H1 (cell line): ENCODE measurements at regions not wholly inside any gene's neighbourhood (a gene's known extent, or its start where the extent isn't known, plus 50 kb on each side); places are given as distances from the start of the nearest gene placed in this dataset.

Experiments used
- CTCF ChIA-PET: fragments of 300-600 bp; sonication (Branson Sonifier 250); formaldehyde crosslinking; loops from one replicate; lab custom pipeline; 2021; ENCODE audit not compliant: partially characterized antibody; lab: Charles Lee
- POLR2A ChIA-PET: fragments of 300-600 bp; sonication (Branson Sonifier 250); formaldehyde crosslinking; loops from one replicate; lab custom pipeline; 2021; ENCODE audit warnings: inconsistent platforms; ENCODE audit not compliant: partially characterized antibody; lab: Charles Lee
- DNase-seq, 2 experiments: peaks; one replicate each; pipeline versions ENCODE4 v3.0.0 to v3.0.0-alpha.2; 2010 to 2022; ENCODE audit warnings: low spot score in 2 of 2, low read depth in 1 of 2, mixed read lengths in 1 of 2
- FAIRE-seq: peaks from 2 replicates; lab custom pipeline; 2011; peaks lifted over from hg19 to GRCh38; lab: Jason Lieb, UNC
- H2AFZ ChIP-seq: 2 replicates; pipeline ENCODE4 v1.8.1; 2012; ENCODE audit warnings: low read length, inconsistent platforms
- H2AK5ac ChIP-seq: 2 replicates; pipeline ENCODE4 v1.6.1; 2013; ENCODE audit warnings: low read depth, low read length
- H2BK120ac ChIP-seq: replicated peaks from 2 replicates; pipeline ENCODE3; 2013; ENCODE audit warnings: low read depth, low read length, inconsistent platforms
- H2BK12ac ChIP-seq: 2 replicates; pipeline ENCODE4 v1.6.1; 2013; ENCODE audit warnings: low read depth, low read length
- H2BK15ac ChIP-seq: 2 replicates; pipeline ENCODE4 v1.6.1; 2013; ENCODE audit warnings: low read length
- H2BK20ac ChIP-seq: 2 replicates; pipeline ENCODE4 v1.6.1; 2013; ENCODE audit warnings: low read length
- H2BK5ac ChIP-seq: 2 replicates; pipeline ENCODE4 v1.6.1; 2013; ENCODE audit warnings: low read depth, low read length
- H3K14ac ChIP-seq: 2 replicates; pipeline ENCODE4 v1.6.1; 2013; ENCODE audit warnings: inconsistent platforms; ENCODE audit not compliant: insufficient read length
- H3K18ac ChIP-seq: 2 replicates; pipeline ENCODE4 v1.6.1; 2013; ENCODE audit warnings: low read length; ENCODE audit errors: extremely low read depth
- H3K23ac ChIP-seq: 2 replicates; pipeline ENCODE4 v1.6.1; 2013; ENCODE audit warnings: inconsistent platforms; ENCODE audit not compliant: insufficient read length
- H3K23me2 ChIP-seq: 2 replicates; pipeline ENCODE4 v1.6.1; 2013; ENCODE audit warnings: low read depth, low read length
- H3K27ac ChIP-seq: 2 replicates; pipeline ENCODE4 v1.6.1; 2011; ENCODE audit warnings: low read depth, low read length, inconsistent platforms
- H3K27me3 ChIP-seq, 4 experiments: replicated peaks in 1 of 4; 1 replicate in 1 of 4; 2 replicates in 3 of 4; pipeline versions ENCODE4 v1.6.1 to v1.8.1; 2011 to 2013; ENCODE audit warnings: low read length in 3 of 4, mild to moderate bottlenecking in 3 of 4, inconsistent platforms in 2 of 4, mixed read lengths in 2 of 4, moderate library complexity in 1 of 4; ENCODE audit not compliant: control insufficient read depth in 3 of 4, insufficient read depth in 3 of 4; ENCODE audit errors: extremely low read depth in 1 of 4
- H3K36me3 ChIP-seq, 4 experiments: 2 replicates each; pipeline versions ENCODE4 v1.6.1 to v1.8.1; 2011 to 2013; ENCODE audit warnings: mild to moderate bottlenecking in 4 of 4, low read length in 3 of 4, moderate library complexity in 2 of 4, control low read depth in 1 of 4, inconsistent platforms in 1 of 4; ENCODE audit not compliant: insufficient read depth in 4 of 4, control insufficient read depth in 2 of 4
- H3K4ac ChIP-seq: replicated peaks from 2 replicates; pipeline ENCODE3; 2013; ENCODE audit warnings: low read length, low read depth, mixed read lengths, inconsistent platforms; ENCODE audit not compliant: insufficient read length
- H3K4me1 ChIP-seq, 4 experiments: replicated peaks in 1 of 4; 1 replicate in 1 of 4; 2 replicates in 3 of 4; pipeline versions ENCODE4 v1.6.1 to v1.8.1; 2011 to 2013; ENCODE audit warnings: low read length in 3 of 4, inconsistent platforms in 2 of 4, mixed read lengths in 1 of 4; ENCODE audit not compliant: insufficient read depth in 4 of 4, control insufficient read depth in 3 of 4
- H3K4me2 ChIP-seq, 2 experiments: 2 replicates each; pipeline versions ENCODE4 v1.6.1 to v1.8.1; 2011 to 2013; ENCODE audit warnings: low read depth in 2 of 2, low read length in 2 of 2, control low read depth in 1 of 2, inconsistent platforms in 1 of 2, mild to moderate bottlenecking in 1 of 2; ENCODE audit not compliant: insufficient read depth in 1 of 2
- H3K4me3 ChIP-seq, 4 experiments: fragments of 200-600, 300-600 bp in 1 of 4; sonication (generic), shearing (Covaris generic), sonication (Bioruptor Twin) in 1 of 4; 2 replicates each; pipeline versions ENCODE4 v1.5.1 to v1.8.1; 2011 to 2016; ENCODE audit warnings: low read length in 4 of 4, low read depth in 3 of 4, control low read depth in 2 of 4, inconsistent platforms in 2 of 4, mild to moderate bottlenecking in 2 of 4, mixed read lengths in 1 of 4, moderate library complexity in 1 of 4; ENCODE audit not compliant: insufficient read depth in 2 of 4; ENCODE audit errors: extremely low read depth in 1 of 4
- H3K56ac ChIP-seq: replicated peaks from 2 replicates; pipeline ENCODE3; 2013; ENCODE audit warnings: low read depth, mild to moderate bottlenecking, mixed read lengths, low read length, inconsistent platforms; ENCODE audit not compliant: insufficient read length
- H3K79me1 ChIP-seq: 2 replicates; pipeline ENCODE4 v1.6.1; 2013; ENCODE audit warnings: low read depth, low read length, control low read depth
- H3K79me2 ChIP-seq, 2 experiments: 2 replicates each; pipeline versions ENCODE4 v1.6.1 to v1.8.1; 2012 to 2013; ENCODE audit warnings: low read length in 2 of 2, mild to moderate bottlenecking in 2 of 2, inconsistent platforms in 1 of 2; ENCODE audit not compliant: insufficient read depth in 2 of 2, control insufficient read depth in 1 of 2
- H3K9ac ChIP-seq, 4 experiments: replicated peaks in 1 of 4; 1 replicate in 1 of 4; 2 replicates in 3 of 4; pipeline versions ENCODE4 v1.6.1 to v1.8.1; 2011 to 2013; ENCODE audit warnings: low read depth in 3 of 4, low read length in 3 of 4, control low read depth in 2 of 4, mild to moderate bottlenecking in 2 of 4, moderate library complexity in 2 of 4, inconsistent platforms in 1 of 4; ENCODE audit errors: extremely low read depth in 1 of 4
- H3K9me3 ChIP-seq, 2 experiments: 2 replicates each; pipeline versions ENCODE4 v1.6.1 to v1.8.1; 2012 to 2013; ENCODE audit warnings: mild to moderate bottlenecking in 2 of 2, moderate library complexity in 2 of 2, control low read depth in 1 of 2, inconsistent platforms in 1 of 2, low read depth in 1 of 2, low read length in 1 of 2, mixed read lengths in 1 of 2; ENCODE audit not compliant: insufficient read depth in 2 of 2
- H4K20me1 ChIP-seq, 2 experiments: replicated peaks in 1 of 2; 2 replicates each; pipeline versions ENCODE3 to v1.8.1; 2011 to 2013; ENCODE audit warnings: inconsistent platforms in 2 of 2, low read length in 2 of 2, mild to moderate bottlenecking in 1 of 2; ENCODE audit not compliant: insufficient read depth in 2 of 2, control insufficient read depth in 1 of 2
- H4K5ac ChIP-seq: 2 replicates; pipeline ENCODE4 v1.6.1; 2013; ENCODE audit warnings: low read length, low read depth, mixed read lengths, inconsistent platforms; ENCODE audit not compliant: insufficient read length
- H4K8ac ChIP-seq: 2 replicates; pipeline ENCODE4 v1.8.0; 2013; ENCODE audit warnings: mild to moderate bottlenecking, moderate library complexity, low read length, inconsistent platforms; ENCODE audit not compliant: insufficient read depth; ENCODE audit errors: extremely low read depth
- H4K91ac ChIP-seq: replicated peaks from 2 replicates; pipeline ENCODE3; 2013; ENCODE audit warnings: low read length, mixed read lengths, inconsistent platforms; ENCODE audit not compliant: insufficient read length
- CEBPB ChIP-seq: IDR thresholded peaks from 2 replicates; pipeline ENCODE4 v1.6.1; 2012; ENCODE audit warnings: low read depth, low read length
- RFX5 ChIP-seq: IDR thresholded peaks from 2 replicates; pipeline ENCODE4 v1.6.1; 2011; ENCODE audit warnings: low read depth, low read length, improper control_type of control experiment, borderline replicate concordance
- WGBS, 2 experiments: shearing (Covaris generic) in 1 of 2; methylation state at CpG; one replicate each; pipeline versions ENCODE4 v1.1.6 to v1.1.7; 2013 to 2015; ENCODE audit warnings: low lambda C conversion rate in 2 of 2, mixed read lengths in 2 of 2, inconsistent platforms in 1 of 2, low coverage in 1 of 2, missing lambda C conversion rate in 1 of 2; ENCODE audit not compliant: insufficient replicate concordance in 2 of 2, insufficient coverage in 1 of 2, insufficient read length in 1 of 2; ENCODE audit errors: extremely low coverage in 1 of 2, missing lambda C conversion rate in 1 of 2; 5-methylcytosine and 5-hydroxymethylcytosine counted together

GRCh38 chr10:47207281-47207615 is 92.7 kb upstream of the GDF10 start:
- ChIA-PET POLR2A (no interaction called here), CTCF (interaction anchor here (1.0 to 1.6 kb wide), 3 partner anchors 13 to 159 kb away, joined by 4 to 8 read pairs (median 4); no protein-coding TSS in a partner anchor)
- Histone ChIP-seq H3K56ac (no peak overlapping the region), H3K4ac (no peak overlapping the region), H4K20me1 (no peaks in the 10 kb centered on the region), H4K91ac (no peak overlapping the region), H3K79me2 (no peaks in the 10 kb centered on the region), H4K5ac (no peak overlapping the region), H3K9ac (no peak overlapping the region), H3K27ac (no peak overlapping the region), H2BK120ac (no peak overlapping the region), H2BK12ac (no peak overlapping the region), H4K8ac (no peak overlapping the region), H2BK5ac (no peak overlapping the region), H2BK15ac (no peak overlapping the region), H3K18ac (no peak overlapping the region), H3K36me3 (no peaks in the 10 kb centered on the region), H3K27me3 (no peaks in the 10 kb centered on the region), H3K9me3 (peaks cover 0 to 2% of the 10 kb centered on the region in 2 experiments; a peak in 1 of 4 replicates), H2AK5ac (no peak overlapping the region), H2BK20ac (no peak overlapping the region), H3K4me1 (no peaks in the 10 kb centered on the region), H3K14ac (no peak overlapping the region), H3K4me3 (no peak overlapping the region), H3K79me1 (no peaks in the 10 kb centered on the region), H3K4me2 (no peak overlapping the region), H2AFZ (no peak overlapping the region), H3K23ac (no peak overlapping the region), H3K23me2 (no peaks in the 10 kb centered on the region)
- 93% methylated on average over 4 of the region's 4 CpGs; no CpG with 5 or more reads in 1 of the 2 experiments for WGBS, 2 experiments
- TF ChIP-seq CEBPB (0 out of 2 replicates have a peak, but pooled peaks have one; percentile 29), RFX5 (no peak)
- DNase-seq: no peak
- FAIRE-seq: no peak
